Dedifferentiated amniotic fluid mesenchymal stem cell (primary cell): ENCODE measurements at regions not wholly inside any gene's neighbourhood (a gene's known extent, or its start where the extent isn't known, plus 50 kb on each side); places are given as distances from the start of the nearest gene placed in this dataset.
"Not testable (repeated sequence)": the region's sequence is repeated elsewhere in the genome, so short reads cannot be mapped to it uniquely, and the experiment has no call there.

Experiments
- DNase-seq: peaks from one replicate; pipeline ENCODE4 v3.0.0-alpha.2; 2016; ENCODE audit errors: extremely low spot score

- DNase-seq = no peak
Measured at GRCh38 chr12:92400006-92400405, 254.4 kb upstream of the BTG1 start.

GRCh38 chr12:92398565-92399309, 253.1 kb upstream of the BTG1 start:
- no peak for DNase-seq

- peak; percentile 57 for DNase-seq
Measured at GRCh38 chr12:92396647-92397252, 251.1 kb upstream of the BTG1 start.

GRCh38 chr12:92395322-92395721, 249.7 kb upstream of the BTG1 start:
- DNase-seq = no peak

- DNase-seq = no peak
Measured at GRCh38 chr12:92394895-92395294, 249.2 kb upstream of the BTG1 start.

- no peak for DNase-seq
Measured at GRCh38 chr12:92393504-92393903, 247.9 kb upstream of the BTG1 start.

GRCh38 chr12:92391726-92392125, 246.1 kb upstream of the BTG1 start:
- not testable (repeated sequence) for DNase-seq

GRCh38 chr12:92389466-92389865, 243.8 kb upstream of the BTG1 start:
- DNase-seq = no peak

- no peak for DNase-seq
Measured at GRCh38 chr12:92385296-92385695, 239.7 kb upstream of the BTG1 start.

GRCh38 chr12:92384571-92384970, 238.9 kb upstream of the BTG1 start:
- no peak for DNase-seq

GRCh38 chr12:92382383-92382878, 236.8 kb upstream of the BTG1 start:
- no peak for DNase-seq

- no peak for DNase-seq
Measured at GRCh38 chr12:92381856-92382255, 236.2 kb upstream of the BTG1 start.

- no peak for DNase-seq
Measured at GRCh38 chr12:92378682-92379479, 233.2 kb upstream of the BTG1 start.

- not testable (repeated sequence) for DNase-seq
Measured at GRCh38 chr12:92375504-92375903, 229.9 kb upstream of the BTG1 start.

- DNase-seq = no peak
Measured at GRCh38 chr12:92370828-92371227, 225.2 kb upstream of the BTG1 start.

- peak; percentile 24 for DNase-seq
Measured at GRCh38 chr12:92369636-92370035, 224.0 kb upstream of the BTG1 start.

GRCh38 chr12:92369056-92369455, 223.4 kb upstream of the BTG1 start:
- no peak for DNase-seq

GRCh38 chr12:92365836-92366235, 220.2 kb upstream of the BTG1 start:
- DNase-seq = no peak

- no peak for DNase-seq
Measured at GRCh38 chr12:92365333-92365732, 219.7 kb upstream of the BTG1 start.

- no peak for DNase-seq
Measured at GRCh38 chr12:92363295-92364146, 217.9 kb upstream of the BTG1 start.

GRCh38 chr12:92362785-92363184, 217.1 kb upstream of the BTG1 start:
- no peak for DNase-seq

- no peak for DNase-seq
Measured at GRCh38 chr12:92362126-92362525, 216.5 kb upstream of the BTG1 start.
